Prostate gland (tissue), 2 donors: ENCODE measurements at regions not wholly inside any gene's neighbourhood (a gene's known extent, or its start where the extent isn't known, plus 50 kb on each side); places are given as distances from the start of the nearest gene placed in this dataset.

Experiments
- POLR2A ChIP-seq: fragments of 450-650 bp; IDR thresholded peaks from one replicate; pipeline ENCODE4 v1.6.1; 2016; ENCODE audit warnings: antibody characterized with exemption, mild to moderate bottlenecking
- POLR2AphosphoS5 ChIP-seq: sonication (generic); formaldehyde crosslinking; IDR thresholded peaks from one replicate; pipeline ENCODE4 v1.6.1; 2017; ENCODE audit warnings: antibody characterized with exemption
- TF ChIP-seq, protein P1 (sequence below), 4 experiments: fragments of 200-600 bp in 2 of 4; fragments of 450-650 bp in 2 of 4; sonication (generic) in 2 of 4; IDR thresholded peaks; 1 replicate in 3 of 4; 2 replicates in 1 of 4; pipeline ENCODE4 v1.5.1; 2016 to 2019; ENCODE audit warnings: antibody characterized with exemption in 4 of 4, mild to moderate bottlenecking in 2 of 4, moderate library complexity in 2 of 4

GRCh38 chr20:47936612-47937011 lies 151.3 kb upstream of the SULF2 start:
- TF ChIP-seq POLR2AphosphoS5 = no peak
- TF ChIP-seq, protein P1, sequence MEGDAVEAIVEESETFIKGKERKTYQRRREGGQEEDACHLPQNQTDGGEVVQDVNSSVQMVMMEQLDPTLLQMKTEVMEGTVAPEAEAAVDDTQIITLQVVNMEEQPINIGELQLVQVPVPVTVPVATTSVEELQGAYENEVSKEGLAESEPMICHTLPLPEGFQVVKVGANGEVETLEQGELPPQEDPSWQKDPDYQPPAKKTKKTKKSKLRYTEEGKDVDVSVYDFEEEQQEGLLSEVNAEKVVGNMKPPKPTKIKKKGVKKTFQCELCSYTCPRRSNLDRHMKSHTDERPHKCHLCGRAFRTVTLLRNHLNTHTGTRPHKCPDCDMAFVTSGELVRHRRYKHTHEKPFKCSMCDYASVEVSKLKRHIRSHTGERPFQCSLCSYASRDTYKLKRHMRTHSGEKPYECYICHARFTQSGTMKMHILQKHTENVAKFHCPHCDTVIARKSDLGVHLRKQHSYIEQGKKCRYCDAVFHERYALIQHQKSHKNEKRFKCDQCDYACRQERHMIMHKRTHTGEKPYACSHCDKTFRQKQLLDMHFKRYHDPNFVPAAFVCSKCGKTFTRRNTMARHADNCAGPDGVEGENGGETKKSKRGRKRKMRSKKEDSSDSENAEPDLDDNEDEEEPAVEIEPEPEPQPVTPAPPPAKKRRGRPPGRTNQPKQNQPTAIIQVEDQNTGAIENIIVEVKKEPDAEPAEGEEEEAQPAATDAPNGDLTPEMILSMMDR (IDR thresholded peaks at IDR 0.05) = no peak
- TF ChIP-seq POLR2A = no peak
